ENCODE measurements at regions not wholly inside any gene's neighbourhood (a gene's known extent, or its start where the extent isn't known, plus 50 kb on each side); places are given as distances from the start of the nearest gene placed in this dataset.

- DNase-seq (ENCODE audit: low read depth) = no peak
- TF ChIP-seq CTCF (conservative IDR thresholded peaks at IDR 0.05; ENCODE audit: low read depth, low read length) = no peak
- no peak overlapping the region for H3K4me3 ChIP-seq (ENCODE audit: low read length)
These were observed 908.7 kb upstream of the CITED2 start for GRCh38 chr6:140283197-140283596.

DNA sequence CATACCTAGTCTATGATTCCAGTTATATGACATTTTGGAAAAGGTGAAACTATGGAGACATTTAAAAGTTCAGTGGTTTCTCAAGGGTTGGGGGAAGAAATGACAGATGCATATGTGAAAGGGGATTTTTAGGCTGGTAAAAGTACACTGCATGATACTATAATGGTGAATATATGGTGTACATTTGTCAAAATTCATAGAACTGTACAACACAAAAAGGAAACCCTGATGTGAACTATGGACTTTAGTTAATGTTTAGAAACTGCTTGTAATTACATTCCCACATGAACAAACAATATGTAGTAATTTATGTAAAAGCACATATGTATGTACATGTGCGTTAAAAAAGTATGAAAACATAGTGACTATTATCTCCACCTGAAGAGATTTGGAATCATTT lies 907.3 kb upstream of the CITED2 start:
- no peak overlapping the region for H3K4me3 ChIP-seq (ENCODE audit: low read length)
- no peak for DNase-seq (ENCODE audit: low read depth)
- no peak for TF ChIP-seq CTCF (conservative IDR thresholded peaks at IDR 0.05; ENCODE audit: low read depth, low read length)

- no peak for DNase-seq (ENCODE audit: low read depth)
- TF ChIP-seq CTCF (conservative IDR thresholded peaks at IDR 0.05; ENCODE audit: low read depth, low read length) = no peak
- no peak overlapping the region for H3K4me3 ChIP-seq (ENCODE audit: low read length)
These were observed 906.8 kb upstream of the CITED2 start for GRCh38 chr6:140281236-140281635.

- DNase-seq (ENCODE audit: low read depth) = no peak
- no peak overlapping the region for H3K4me3 ChIP-seq (ENCODE audit: low read length)
These were observed 902.3 kb upstream of the CITED2 start for GRCh38 chr6:140276719-140277118.

GRCh38 chr6:140276133-140276532 lies 901.7 kb upstream of the CITED2 start:
- H3K4me3 ChIP-seq (ENCODE audit: low read length) = no peak overlapping the region
- TF ChIP-seq CTCF (conservative IDR thresholded peaks at IDR 0.05; ENCODE audit: low read depth, low read length) = no peak
- no peak for DNase-seq (ENCODE audit: low read depth)

More at GRCh38 chr6:140276719-140277118, 902.3 kb upstream of the CITED2 start:
- TF ChIP-seq CTCF (conservative IDR thresholded peaks at IDR 0.05; ENCODE audit: low read depth, low read length) = no peak

GRCh38 chr6:140275725-140276124 lies 901.3 kb upstream of the CITED2 start:
- TF ChIP-seq CTCF (conservative IDR thresholded peaks at IDR 0.05; ENCODE audit: low read depth, low read length) = no peak
- DNase-seq (ENCODE audit: low read depth) = no peak
- no peak overlapping the region for H3K4me3 ChIP-seq (ENCODE audit: low read length)

GRCh38 chr6:140274548-140274947 lies 900.1 kb upstream of the CITED2 start:
- no peak for DNase-seq (ENCODE audit: low read depth)
- H3K4me3 ChIP-seq (ENCODE audit: low read length) = no peak overlapping the region
- TF ChIP-seq CTCF (conservative IDR thresholded peaks at IDR 0.05; ENCODE audit: low read depth, low read length) = no peak
